GM10266 (cell line): ENCODE measurements at regions not wholly inside any gene's neighbourhood (a gene's known extent, or its start where the extent isn't known, plus 50 kb on each side); places are given as distances from the start of the nearest gene placed in this dataset.

Source experiments
- DNase-seq: peaks from one replicate; pipeline ENCODE4 v3.0.0; 2012; ENCODE audit errors: extremely low spot score
- CTCF ChIP-seq: IDR thresholded peaks from 2 replicates; pipeline ENCODE4 v1.5.1; 2012; ENCODE audit warnings: mild to moderate bottlenecking, low read depth; ENCODE audit not compliant: control insufficient read depth, insufficient read depth; ENCODE audit errors: missing control alignments

- TF ChIP-seq CTCF = no peak
Measured at GRCh38 chr6:156434795-156435190, 342.4 kb upstream of the ARID1B start.

GRCh38 chr6:156434049-156434794 lies 343.0 kb upstream of the ARID1B start:
- no peak for DNase-seq
- no peak for TF ChIP-seq CTCF

More at GRCh38 chr6:156434795-156435190, 342.4 kb upstream of the ARID1B start:
- no peak for DNase-seq

DNA sequence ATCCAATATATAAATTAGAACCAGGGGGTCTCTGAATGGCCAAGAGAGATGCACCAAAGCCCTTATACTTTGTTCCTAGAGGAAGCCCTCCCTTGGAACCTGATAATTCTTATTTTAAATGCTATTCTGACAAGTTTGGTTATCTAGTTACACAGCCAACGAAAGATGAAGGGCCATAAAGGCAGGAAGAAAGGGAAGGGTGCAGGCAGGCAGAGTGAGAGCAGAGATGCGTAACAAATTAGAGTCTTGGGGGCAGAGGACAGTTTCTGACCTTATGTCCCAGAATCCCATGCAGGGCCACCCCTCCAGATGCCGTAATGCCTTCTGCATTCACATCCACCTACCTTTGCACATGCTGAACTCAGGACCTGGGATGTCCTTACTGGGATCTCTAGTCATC lies 344.6 kb upstream of the ARID1B start:
- no peak for DNase-seq
- TF ChIP-seq CTCF = no peak

DNA sequence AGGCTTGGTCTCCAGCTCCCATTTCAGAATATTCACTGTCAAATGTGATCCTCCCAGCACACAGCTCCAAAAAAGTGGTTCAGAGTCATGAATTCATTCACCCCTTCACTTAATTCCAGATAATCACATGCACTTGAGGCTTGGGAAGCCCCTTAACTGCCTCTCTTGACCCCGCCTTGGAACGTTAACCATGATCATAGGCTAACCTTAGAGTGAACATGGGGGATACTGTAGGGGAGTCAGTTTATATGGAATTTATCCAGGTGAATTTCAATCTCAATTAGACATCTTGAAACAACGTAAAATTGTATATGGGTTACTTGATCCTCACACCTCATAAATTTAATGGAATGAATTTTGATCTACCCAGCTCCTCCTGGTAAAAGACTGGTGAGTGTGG lies 346.8 kb upstream of the ARID1B start:
- TF ChIP-seq CTCF = no peak
- DNase-seq = no peak

DNA sequence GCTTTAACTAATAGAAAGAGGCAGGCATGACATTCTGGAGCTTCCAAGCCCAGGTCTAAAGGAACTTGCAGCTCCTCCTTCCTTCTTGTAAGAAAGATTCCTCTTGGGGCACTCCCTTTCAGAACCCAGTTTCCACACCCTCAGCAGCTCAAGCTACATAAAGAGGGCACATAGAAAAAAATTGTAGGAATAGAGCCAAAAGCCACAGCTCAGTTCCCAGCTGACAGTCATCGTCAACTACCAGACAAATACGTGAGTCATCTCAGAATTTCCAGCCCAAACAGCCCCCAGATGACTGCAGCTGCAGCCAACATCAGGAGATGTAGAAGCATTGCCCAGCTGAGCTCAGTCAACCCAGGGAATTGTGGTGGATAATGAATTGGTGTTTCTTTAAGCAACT lies 349.8 kb upstream of the ARID1B start:
- no peak for DNase-seq
- no peak for TF ChIP-seq CTCF

GRCh38 chr6:156425359-156426020 lies 351.7 kb upstream of the ARID1B start:
- no peak for DNase-seq
- TF ChIP-seq CTCF = no peak

DNA sequence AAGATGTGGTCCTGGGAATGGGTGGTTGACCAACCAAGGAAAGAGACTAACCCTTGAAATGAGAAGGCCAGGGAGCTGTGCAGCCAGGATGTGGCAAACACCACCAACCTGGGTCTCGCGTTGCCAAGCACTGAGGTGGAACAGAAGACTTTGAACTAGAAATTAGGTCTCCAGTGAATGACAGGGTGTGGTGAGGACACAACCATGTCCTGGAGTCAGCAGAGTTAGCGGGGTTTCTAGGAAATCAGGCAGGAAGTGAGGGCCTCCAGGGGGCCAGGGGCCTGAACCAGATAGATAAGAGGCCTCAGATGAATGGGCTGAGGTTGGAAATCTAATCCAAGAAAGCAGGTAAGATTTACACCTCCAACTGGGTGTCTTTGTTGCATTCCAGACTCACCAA lies 353.3 kb upstream of the ARID1B start:
- DNase-seq = no peak
- no peak for TF ChIP-seq CTCF
